Coronary artery (tissue), 2 donors: ENCODE measurements at regions not wholly inside any gene's neighbourhood (a gene's known extent, or its start where the extent isn't known, plus 50 kb on each side); places are given as distances from the start of the nearest gene placed in this dataset.

ENCODE experiments used
- DNase-seq: peaks from one replicate; pipeline ENCODE4 v3.0.0-alpha.2; 2017; ENCODE audit warnings: low spot score
- H3K27ac ChIP-seq, 2 donors: fragments of 200-600 bp; sonication (generic); one replicate each; pipeline ENCODE4 v1.5.1; 2016 to 2019
- H3K4me3 ChIP-seq: fragments of 200-600 bp; sonication (generic); 2 replicates; pipeline ENCODE4 v1.5.1; 2016; ENCODE audit warnings: mild to moderate bottlenecking, moderate library complexity
- TF ChIP-seq, protein P1 (sequence below): fragments of 200-600 bp; sonication (generic); IDR thresholded peaks from one replicate; pipeline ENCODE4 v1.5.1; 2019; ENCODE audit warnings: antibody characterized with exemption

DNA sequence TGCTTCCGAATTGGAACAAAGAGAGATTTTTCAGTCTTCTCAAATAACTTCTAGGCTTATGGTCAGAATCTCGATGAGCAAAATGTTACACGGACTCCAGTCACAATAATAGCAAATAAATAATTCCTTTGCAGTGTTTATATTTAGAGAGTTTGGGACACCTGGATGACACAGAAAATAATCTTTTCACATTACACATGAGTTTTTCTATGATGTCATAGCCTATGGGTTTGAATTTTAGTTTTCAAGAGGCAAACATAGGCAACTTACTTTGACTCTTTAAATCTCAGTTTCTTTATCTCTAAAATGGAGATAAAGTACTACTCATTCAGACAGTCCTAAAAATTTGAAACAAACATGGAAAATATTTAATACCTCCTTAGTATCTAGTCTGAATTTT lies 372.0 kb downstream of the HAPSTR1 start:
- H3K4me3 ChIP-seq, result no peak overlapping the region
- TF ChIP-seq, protein P1, sequence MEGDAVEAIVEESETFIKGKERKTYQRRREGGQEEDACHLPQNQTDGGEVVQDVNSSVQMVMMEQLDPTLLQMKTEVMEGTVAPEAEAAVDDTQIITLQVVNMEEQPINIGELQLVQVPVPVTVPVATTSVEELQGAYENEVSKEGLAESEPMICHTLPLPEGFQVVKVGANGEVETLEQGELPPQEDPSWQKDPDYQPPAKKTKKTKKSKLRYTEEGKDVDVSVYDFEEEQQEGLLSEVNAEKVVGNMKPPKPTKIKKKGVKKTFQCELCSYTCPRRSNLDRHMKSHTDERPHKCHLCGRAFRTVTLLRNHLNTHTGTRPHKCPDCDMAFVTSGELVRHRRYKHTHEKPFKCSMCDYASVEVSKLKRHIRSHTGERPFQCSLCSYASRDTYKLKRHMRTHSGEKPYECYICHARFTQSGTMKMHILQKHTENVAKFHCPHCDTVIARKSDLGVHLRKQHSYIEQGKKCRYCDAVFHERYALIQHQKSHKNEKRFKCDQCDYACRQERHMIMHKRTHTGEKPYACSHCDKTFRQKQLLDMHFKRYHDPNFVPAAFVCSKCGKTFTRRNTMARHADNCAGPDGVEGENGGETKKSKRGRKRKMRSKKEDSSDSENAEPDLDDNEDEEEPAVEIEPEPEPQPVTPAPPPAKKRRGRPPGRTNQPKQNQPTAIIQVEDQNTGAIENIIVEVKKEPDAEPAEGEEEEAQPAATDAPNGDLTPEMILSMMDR, result no peak
- DNase-seq, result no peak
- H3K27ac ChIP-seq, result no peak overlapping the region

DNA sequence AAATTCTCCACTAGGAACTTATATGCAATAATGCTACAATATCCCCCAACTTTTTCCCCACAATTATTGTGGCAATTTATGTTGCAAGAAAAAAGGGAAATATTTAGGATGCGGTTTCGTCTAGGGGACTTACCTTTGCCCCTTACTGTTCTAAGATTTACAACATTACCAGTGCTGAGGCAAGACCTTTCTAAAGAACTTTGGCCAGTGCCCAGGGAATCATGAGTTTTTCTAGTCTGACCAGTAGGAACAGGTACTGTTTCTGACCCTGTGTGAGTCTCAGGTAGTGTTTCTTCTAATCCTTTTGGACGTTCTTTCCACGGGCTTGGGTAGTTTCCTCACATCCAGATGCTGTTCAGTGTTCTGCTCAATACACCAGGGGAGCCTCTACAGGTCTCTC lies 373.7 kb downstream of the HAPSTR1 start:
- H3K27ac ChIP-seq, result no peak overlapping the region
- H3K4me3 ChIP-seq, result no peak overlapping the region

DNA sequence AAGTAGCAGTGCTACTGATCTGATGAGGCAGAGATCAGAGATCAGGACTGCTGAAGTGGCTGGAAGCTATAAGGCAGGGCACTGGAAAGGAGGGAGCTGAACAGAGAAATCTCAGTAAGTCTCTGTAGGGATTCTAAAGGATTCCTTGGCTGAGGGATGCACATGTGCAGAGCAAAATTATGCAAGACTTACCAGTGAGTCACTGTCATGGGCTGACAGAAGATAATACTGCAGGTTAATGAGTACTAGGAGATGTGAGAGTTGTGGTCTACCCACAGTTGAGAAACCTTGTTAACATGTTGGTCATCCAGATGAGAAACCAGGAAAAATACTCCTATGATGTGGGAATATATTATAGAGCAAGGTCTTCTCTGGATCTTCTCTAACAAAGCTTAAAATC lies 378.1 kb downstream of the HAPSTR1 start:
- TF ChIP-seq, protein P1, result no peak
- H3K4me3 ChIP-seq, result no peak overlapping the region
- no peak overlapping the region for H3K27ac ChIP-seq
- no peak for DNase-seq

More for the DNA sequence above, 373.7 kb downstream of the HAPSTR1 start:
- TF ChIP-seq, protein P1, result no peak
- no peak for DNase-seq

DNA sequence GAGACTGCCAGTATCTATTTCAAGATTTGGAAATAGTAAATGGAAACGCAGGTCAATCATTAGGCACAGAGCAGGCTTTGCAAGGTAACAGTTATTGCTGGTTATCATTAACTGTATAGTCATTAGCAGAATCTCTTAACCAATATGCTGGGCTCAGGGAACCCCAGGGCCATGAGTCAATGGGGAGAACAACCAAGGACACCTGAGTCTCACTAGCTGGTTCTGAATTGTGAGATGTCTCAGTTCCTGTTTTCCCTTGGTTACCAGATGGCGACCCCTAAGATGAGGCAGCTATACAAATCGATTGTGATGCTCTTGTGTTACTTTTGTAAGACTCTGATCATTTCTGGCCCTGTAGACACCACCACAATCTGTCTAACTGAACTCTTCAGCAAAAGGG lies 385.3 kb downstream of the HAPSTR1 start:
- TF ChIP-seq, protein P1, result no peak
- no peak for DNase-seq
- Histone ChIP-seq H3K4me3 (no peak overlapping the region), H3K27ac (no peak overlapping the region)

DNA sequence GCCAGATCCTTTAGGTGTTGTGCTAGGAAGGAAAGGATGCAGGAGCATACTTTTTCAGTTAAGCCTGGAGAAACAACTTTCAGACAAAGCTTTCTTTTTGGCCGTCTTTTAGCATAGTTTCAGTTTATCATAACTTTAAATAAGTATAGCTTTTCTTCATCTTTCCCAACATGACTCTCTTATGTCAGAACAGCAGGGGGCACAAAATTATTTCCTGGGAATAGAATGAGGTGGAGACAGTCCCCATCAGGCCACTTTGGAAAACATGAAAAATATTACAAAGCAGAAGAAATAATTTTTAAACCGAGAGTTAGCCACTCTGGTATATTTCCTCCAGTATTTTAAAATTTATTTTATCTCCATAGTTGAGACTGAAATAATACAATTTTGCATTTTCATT lies 387.6 kb downstream of the HAPSTR1 start:
- DNase-seq, result no peak
- TF ChIP-seq, protein P1, result no peak
- no peak overlapping the region for H3K4me3 ChIP-seq
- H3K27ac ChIP-seq, result no peak overlapping the region

DNA sequence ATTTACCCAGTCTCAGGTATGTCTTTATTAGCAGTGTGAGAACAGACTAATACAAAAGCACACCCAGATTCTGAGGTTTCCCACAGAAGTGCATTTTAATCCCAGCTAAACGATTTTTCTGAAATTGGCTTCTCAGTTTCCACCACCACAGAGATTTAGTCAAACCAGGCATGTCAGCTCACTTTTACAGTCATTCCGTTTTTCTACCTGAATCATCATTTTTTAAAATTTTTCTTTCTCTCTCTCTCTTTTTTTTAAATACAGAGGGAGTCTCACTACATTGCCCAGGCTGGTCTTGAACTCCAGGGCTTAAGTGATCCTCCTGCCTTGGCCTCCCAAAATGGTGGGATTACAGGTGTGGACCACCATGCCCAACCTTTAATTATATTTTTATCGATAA lies 389.1 kb downstream of the HAPSTR1 start:
- no peak for DNase-seq
- H3K27ac ChIP-seq, result no peak overlapping the region
- TF ChIP-seq, protein P1, result no peak
- H3K4me3 ChIP-seq, result no peak overlapping the region

DNA sequence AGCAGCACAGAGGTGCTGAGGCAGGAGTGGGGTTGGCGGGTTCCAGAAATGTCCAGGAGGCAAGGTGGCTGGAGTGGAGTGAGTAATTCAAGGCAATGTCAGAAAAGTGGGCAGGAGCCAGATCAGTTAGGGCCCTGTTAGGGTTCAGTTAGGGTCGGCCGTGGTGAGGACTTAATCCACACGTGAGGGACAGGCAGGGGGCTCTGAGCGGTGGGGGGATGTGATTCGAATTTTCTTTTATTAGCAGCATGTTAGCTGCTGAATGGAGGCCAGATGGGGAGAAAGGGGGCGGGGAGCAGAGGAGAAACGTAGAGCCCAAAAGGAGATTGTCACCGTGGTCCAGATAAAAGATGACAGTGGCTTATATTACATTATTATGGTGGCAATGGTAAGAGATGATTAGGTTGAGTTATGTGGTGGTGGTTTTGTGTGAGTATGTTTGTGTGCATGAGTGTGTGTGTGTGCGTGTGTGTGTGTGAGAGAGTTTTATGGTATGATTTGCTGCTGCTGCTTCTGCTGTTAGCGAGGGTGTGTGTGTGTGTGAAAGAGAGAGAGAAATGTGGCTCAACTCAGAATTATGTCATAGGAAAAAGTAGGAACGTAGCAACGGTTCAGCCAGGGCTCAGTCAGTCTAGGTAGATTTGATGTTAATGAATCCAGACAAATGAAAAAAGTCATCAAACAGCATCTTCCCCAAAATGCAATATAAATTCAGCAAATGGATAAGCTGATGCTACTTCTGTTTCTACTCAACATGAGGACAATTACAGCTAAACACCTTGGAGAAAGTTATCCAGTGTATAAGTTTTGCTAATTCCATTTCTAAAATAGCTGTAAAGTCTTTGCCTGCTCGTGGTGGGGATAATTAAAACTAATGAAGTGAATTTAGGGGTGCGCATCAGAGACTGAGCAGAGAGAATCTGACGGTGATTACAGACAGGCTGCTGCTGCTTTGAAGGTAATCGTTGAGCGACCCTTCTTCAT lies 390.6 kb downstream of the HAPSTR1 start:
- Histone ChIP-seq H3K27ac (no peak overlapping the region), H3K4me3 (no peak overlapping the region)
- DNase-seq, result no peak
- TF ChIP-seq, protein P1, result no peak
